ENCODE measurements at regions not wholly inside any gene's neighbourhood (a gene's known extent, or its start where the extent isn't known, plus 50 kb on each side); places are given as distances from the start of the nearest gene placed in this dataset.

GRCh38 chr10:69697006-69697405, 67.0 kb downstream of the FAM241B start:
- no peak for TF ChIP-seq SYNCRIP (IDR thresholded peaks at IDR 0.05; ENCODE audit: insufficient read depth, low read depth, low read length)
- no peak for TF ChIP-seq SALL2 (CRISPR knock-in tag; IDR thresholded peaks at IDR 0.05)
- TF ChIP-seq CTCF (CRISPR knock-in tag; IDR thresholded peaks at IDR 0.05), result no peak
- no peak for TF ChIP-seq PHF8 (CRISPR knock-in tag; IDR thresholded peaks at IDR 0.05)
- TF ChIP-seq KLF13 (CRISPR knock-in tag; IDR thresholded peaks at IDR 0.05), result no peak
- no peak for TF ChIP-seq NFRKB (IDR thresholded peaks at IDR 0.05)
- no peak for TF ChIP-seq FLYWCH1 (CRISPR knock-in tag; IDR thresholded peaks at IDR 0.05)
- no peak for TF ChIP-seq REST (IDR thresholded peaks at IDR 0.05; ENCODE audit: borderline replicate concordance in 1 of 2, low read depth in 1 of 2, low read length in 2 of 2)
- TF ChIP-seq TAF15 (IDR thresholded peaks at IDR 0.05; ENCODE audit: low read depth, low read length, poor library complexity, severe bottlenecking), result no peak
- TF ChIP-seq REPIN1 (CRISPR knock-in tag; IDR thresholded peaks at IDR 0.05; ENCODE audit: borderline replicate concordance, low read depth), result no peak
- no peak for TF ChIP-seq SIN3A (IDR thresholded peaks at IDR 0.05; ENCODE audit: borderline replicate concordance, low read depth, low read length)
- no peak for TF ChIP-seq THAP11 (CRISPR knock-in tag; IDR thresholded peaks at IDR 0.05)
